ENCODE measurements at regions not wholly inside any gene's neighbourhood (a gene's known extent, or its start where the extent isn't known, plus 50 kb on each side); places are given as distances from the start of the nearest gene placed in this dataset.

- Histone ChIP-seq H3K4me1 (ENCODE audit: insufficient read depth, low read length) (peaks cover 9% of the 10 kb centered on the region; the same call in 1 of the 2 replicates), H3K9ac (ENCODE audit: insufficient read depth, low read depth, low read length) (no peak overlapping the region), H3K27me3 (ENCODE audit: control insufficient read depth in 1 of 2, insufficient read depth in 2 of 2, low read length in 2 of 2) (no peaks in the 10 kb centered on the region), H3K4me2 (ENCODE audit: low read depth, low read length) (no peak overlapping the region), H3K9me3 (ENCODE audit: low read length) (no peaks in the 10 kb centered on the region), H4K20me1 (ENCODE audit: insufficient read depth, low read length) (no peaks in the 10 kb centered on the region), H2AFZ (ENCODE audit: low read length) (no peak overlapping the region), H3K4me3 (replicated peaks in 1 of 3; ENCODE audit: insufficient read depth in 1 of 3, low read depth in 2 of 3, low read length in 3 of 3) (no peak overlapping the region), H3K79me2 (ENCODE audit: insufficient read depth, low read length) (no peaks in the 10 kb centered on the region), H3K36me3 (replicated peaks in 1 of 2; ENCODE audit: control insufficient read depth in 1 of 2, insufficient read depth in 2 of 2, low read length in 2 of 2) (no peaks in the 10 kb centered on the region), H3K27ac (ENCODE audit: extremely low read length, insufficient read depth, low read length) (no peak overlapping the region)
- DNase-seq (ENCODE audit: low spot score) (no peak), ATAC-seq (no peak), FAIRE-seq (no peak)
- in situ Hi-C loops (cut with HindIII; ENCODE audit: extremely low pct_ligation_motif_present, low pct_unique_long_range_greater_than_20kb) (no loop called here), intact Hi-C loops (cut with micrococcal nuclease; ENCODE audit: unreplicated experiment) (no loop called here)
- TF ChIP-seq TRIM22 (IDR thresholded peaks at IDR 0.05) (no peak), GATAD1 (CRISPR knock-in tag; IDR thresholded peaks at IDR 0.05) (no peak)
- ChIA-PET CTCF (ENCODE audit: low intra/inter-chr PET ratio, low total read pairs) (no interaction called here), POLR2A (no interaction called here)
- BruUV-seq (replicated peaks) = no TSS peak
- WGBS (ENCODE audit: low lambda C conversion rate) = 0% methylated on average over 1 of the region's 1 CpG
Observed at GRCh38 chr6:84349542-84349941, 122.1 kb upstream of the CEP162 start.

GRCh38 chr6:84348801-84349200 is 121.4 kb upstream of the CEP162 start:
- ChIA-PET CTCF (ENCODE audit: low intra/inter-chr PET ratio, low total read pairs) (no interaction called here), POLR2A (no interaction called here)
- Histone ChIP-seq H3K27ac (ENCODE audit: extremely low read length, insufficient read depth, low read length) (no peak overlapping the region), H3K79me2 (ENCODE audit: insufficient read depth, low read length) (no peaks in the 10 kb centered on the region), H3K9me3 (ENCODE audit: low read length) (no peaks in the 10 kb centered on the region), H3K9ac (ENCODE audit: insufficient read depth, low read depth, low read length) (no peak overlapping the region), H3K36me3 (replicated peaks in 1 of 2; ENCODE audit: control insufficient read depth in 1 of 2, insufficient read depth in 2 of 2, low read length in 2 of 2) (no peaks in the 10 kb centered on the region), H3K4me1 (ENCODE audit: insufficient read depth, low read length) (peaks cover 9% of the 10 kb centered on the region; the same call in 1 of the 2 replicates), H3K4me3 (replicated peaks in 1 of 3; ENCODE audit: insufficient read depth in 1 of 3, low read depth in 2 of 3, low read length in 3 of 3) (no peak overlapping the region), H3K27me3 (ENCODE audit: control insufficient read depth in 1 of 2, insufficient read depth in 2 of 2, low read length in 2 of 2) (no peaks in the 10 kb centered on the region), H3K4me2 (ENCODE audit: low read depth, low read length) (no peak overlapping the region), H4K20me1 (ENCODE audit: insufficient read depth, low read length) (no peaks in the 10 kb centered on the region), H2AFZ (ENCODE audit: low read length) (no peak overlapping the region)
- TF ChIP-seq GFI1 (CRISPR knock-in tag; IDR thresholded peaks at IDR 0.05; ENCODE audit: borderline replicate concordance) (no peak), PRDM15 (CRISPR knock-in tag; IDR thresholded peaks at IDR 0.05) (no peak), ATF1 (CRISPR knock-in tag; IDR thresholded peaks at IDR 0.05) (no peak), RARA (CRISPR knock-in tag; IDR thresholded peaks at IDR 0.05) (no peak), MAZ (IDR thresholded peaks at IDR 0.05; ENCODE audit: borderline replicate concordance, low read depth, low read length) (no peak), MAZ (CRISPR knock-in tag; IDR thresholded peaks at IDR 0.05; ENCODE audit: low read depth) (no peak), ELK4 (CRISPR knock-in tag; IDR thresholded peaks at IDR 0.05; ENCODE audit: borderline replicate concordance) (no peak)
- FAIRE-seq (no peak), ATAC-seq (no peak), DNase-seq (ENCODE audit: low spot score) (no peak)
- in situ Hi-C loops (cut with HindIII; ENCODE audit: extremely low pct_ligation_motif_present, low pct_unique_long_range_greater_than_20kb) (no loop called here), intact Hi-C loops (cut with micrococcal nuclease; ENCODE audit: unreplicated experiment) (no loop called here)
- WGBS (ENCODE audit: low lambda C conversion rate) = 0% methylated on average over 1 of the region's 1 CpG
- BruUV-seq (replicated peaks) = no TSS peak
